ENCODE measurements at regions not wholly inside any gene's neighbourhood (a gene's known extent, or its start where the extent isn't known, plus 50 kb on each side); places are given as distances from the start of the nearest gene placed in this dataset.

DNA sequence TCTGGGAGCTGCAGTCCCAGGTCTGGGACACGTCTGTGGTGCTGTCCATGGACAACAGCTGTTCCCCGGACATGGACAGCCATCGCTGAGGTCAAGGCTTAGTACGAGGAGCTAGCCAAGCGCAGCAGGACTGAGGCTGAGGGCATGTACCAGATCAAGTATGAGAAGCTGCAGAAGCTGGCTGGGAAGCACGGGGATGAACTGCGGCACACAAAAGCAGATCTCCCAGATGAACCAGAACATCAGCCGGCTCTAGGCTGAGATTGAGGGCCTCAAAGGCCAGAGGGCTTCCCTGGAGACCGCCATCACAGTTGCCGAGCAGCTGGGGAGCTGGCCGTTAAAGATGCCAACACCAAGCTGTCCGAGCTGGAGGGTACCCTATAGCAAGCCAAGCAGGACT is 375.3 kb downstream of the SEC23A start:
- no peak for ATAC-seq
- TF ChIP-seq, protein P1, sequence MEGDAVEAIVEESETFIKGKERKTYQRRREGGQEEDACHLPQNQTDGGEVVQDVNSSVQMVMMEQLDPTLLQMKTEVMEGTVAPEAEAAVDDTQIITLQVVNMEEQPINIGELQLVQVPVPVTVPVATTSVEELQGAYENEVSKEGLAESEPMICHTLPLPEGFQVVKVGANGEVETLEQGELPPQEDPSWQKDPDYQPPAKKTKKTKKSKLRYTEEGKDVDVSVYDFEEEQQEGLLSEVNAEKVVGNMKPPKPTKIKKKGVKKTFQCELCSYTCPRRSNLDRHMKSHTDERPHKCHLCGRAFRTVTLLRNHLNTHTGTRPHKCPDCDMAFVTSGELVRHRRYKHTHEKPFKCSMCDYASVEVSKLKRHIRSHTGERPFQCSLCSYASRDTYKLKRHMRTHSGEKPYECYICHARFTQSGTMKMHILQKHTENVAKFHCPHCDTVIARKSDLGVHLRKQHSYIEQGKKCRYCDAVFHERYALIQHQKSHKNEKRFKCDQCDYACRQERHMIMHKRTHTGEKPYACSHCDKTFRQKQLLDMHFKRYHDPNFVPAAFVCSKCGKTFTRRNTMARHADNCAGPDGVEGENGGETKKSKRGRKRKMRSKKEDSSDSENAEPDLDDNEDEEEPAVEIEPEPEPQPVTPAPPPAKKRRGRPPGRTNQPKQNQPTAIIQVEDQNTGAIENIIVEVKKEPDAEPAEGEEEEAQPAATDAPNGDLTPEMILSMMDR (IDR thresholded peaks at IDR 0.05), result no peak
- intact Hi-C loops (cut with DNase I), result loop anchor here in 1 of 2 donors (10.0 kb wide), 1 partner anchor 287 kb away; no protein-coding TSS in a partner anchor
- Histone ChIP-seq H3K9me3 (no peaks in the 10 kb centered on the region), H3K4me3 (no peak overlapping the region), H3K36me3 (no peaks in the 10 kb centered on the region), H3K27me3 (no peaks in the 10 kb centered on the region), H3K27ac (no peak overlapping the region), H3K4me1 (no peaks in the 10 kb centered on the region)
- DNase-seq, result peak in 1 of 4 donors; percentile 43

DNA sequence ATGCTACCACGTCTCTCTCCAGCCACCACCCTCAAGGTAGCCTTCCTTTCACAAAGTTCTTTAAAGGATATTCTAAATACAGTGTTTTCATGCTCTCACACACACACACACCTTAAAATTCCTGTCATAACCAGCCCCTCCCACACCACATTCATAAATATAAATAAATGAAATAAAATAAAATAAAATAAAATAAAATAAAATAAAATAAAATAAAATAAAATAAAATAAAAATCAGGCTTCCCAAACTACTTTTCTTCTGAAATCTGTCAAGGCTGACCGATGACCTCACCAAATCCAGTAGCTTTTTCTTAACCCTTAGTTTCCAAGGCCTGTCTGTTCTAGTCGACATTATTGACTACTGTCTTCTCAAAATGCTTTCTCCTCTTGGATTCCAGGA is 378.4 kb downstream of the SEC23A start:
- intact Hi-C loops (cut with DNase I), result loop anchor here in 1 of 2 donors (10.0 kb wide), 1 partner anchor 290 kb away; no protein-coding TSS in a partner anchor
- no peak for DNase-seq

DNA sequence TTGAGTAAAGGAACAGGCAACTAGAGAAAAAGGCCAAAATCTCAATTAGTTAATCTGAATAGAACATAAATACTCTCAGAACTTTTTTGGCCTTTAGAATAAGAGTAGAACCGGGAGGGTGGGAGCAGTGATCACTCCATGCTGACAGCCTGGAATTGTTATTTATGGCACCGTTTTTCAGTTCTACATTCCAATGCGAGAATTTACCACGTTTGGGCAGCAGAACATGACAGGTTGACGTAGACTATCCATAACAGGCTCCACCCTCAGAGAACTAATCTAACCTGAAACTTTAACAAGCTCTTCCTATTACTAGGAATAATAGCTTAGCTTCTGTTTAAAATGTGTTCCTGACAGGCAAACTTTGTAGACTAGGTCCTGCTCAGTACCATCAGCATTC is 379.1 kb downstream of the SEC23A start:
- no peaks in the 10 kb centered on the region for H3K4me1 ChIP-seq
- intact Hi-C loops (cut with DNase I), result loop anchor here in 1 of 2 donors (10.0 kb wide), 1 partner anchor 291 kb away; no protein-coding TSS in a partner anchor
- H3K27ac ChIP-seq, result no peak overlapping the region
- no peaks in the 10 kb centered on the region for H3K36me3 ChIP-seq
- H3K4me3 ChIP-seq, result no peak overlapping the region
- no peak for DNase-seq
- TF ChIP-seq, protein P1 (IDR thresholded peaks at IDR 0.05), result no peak
- ATAC-seq, result no peak
- no peaks in the 10 kb centered on the region for H3K27me3 ChIP-seq
- no peaks in the 10 kb centered on the region for H3K9me3 ChIP-seq

More for the DNA sequence above, 378.4 kb downstream of the SEC23A start:
- ATAC-seq, result no peak
- Histone ChIP-seq H3K4me1 (no peaks in the 10 kb centered on the region), H3K9me3 (no peaks in the 10 kb centered on the region), H3K4me3 (no peak overlapping the region), H3K27ac (no peak overlapping the region), H3K36me3 (no peaks in the 10 kb centered on the region), H3K27me3 (no peaks in the 10 kb centered on the region)
- TF ChIP-seq, protein P1 (IDR thresholded peaks at IDR 0.05), result no peak

DNA sequence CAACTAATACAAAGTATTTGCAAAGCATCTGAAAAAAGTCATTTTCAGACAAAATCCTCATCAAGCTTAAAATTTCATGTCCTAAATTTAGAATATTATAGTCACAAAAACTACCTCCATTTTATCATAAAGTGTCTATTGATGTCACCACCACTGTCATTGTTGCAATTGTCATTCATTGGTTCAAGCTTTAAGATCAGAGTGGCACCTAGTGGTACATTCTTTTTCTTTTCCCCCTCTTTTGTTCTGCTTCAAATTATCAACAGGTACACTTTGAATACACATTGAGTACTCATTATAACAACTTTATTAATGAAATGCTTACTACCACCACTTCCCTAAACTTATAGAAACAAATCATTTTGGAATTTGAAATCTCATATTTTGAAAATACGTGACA is 379.8 kb downstream of the SEC23A start:
- TF ChIP-seq, protein P1 (IDR thresholded peaks at IDR 0.05), result no peak
- H3K9me3 ChIP-seq, result no peaks in the 10 kb centered on the region
- no peaks in the 10 kb centered on the region for H3K27me3 ChIP-seq
- intact Hi-C loops (cut with DNase I), result loop anchor here in 1 of 2 donors (10.0 kb wide), 1 partner anchor 292 kb away; no protein-coding TSS in a partner anchor
- DNase-seq (no peak), ATAC-seq (no peak)
- H3K4me3 ChIP-seq, result no peak overlapping the region
- H3K36me3 ChIP-seq, result no peaks in the 10 kb centered on the region
- no peak overlapping the region for H3K27ac ChIP-seq
- no peaks in the 10 kb centered on the region for H3K4me1 ChIP-seq

DNA sequence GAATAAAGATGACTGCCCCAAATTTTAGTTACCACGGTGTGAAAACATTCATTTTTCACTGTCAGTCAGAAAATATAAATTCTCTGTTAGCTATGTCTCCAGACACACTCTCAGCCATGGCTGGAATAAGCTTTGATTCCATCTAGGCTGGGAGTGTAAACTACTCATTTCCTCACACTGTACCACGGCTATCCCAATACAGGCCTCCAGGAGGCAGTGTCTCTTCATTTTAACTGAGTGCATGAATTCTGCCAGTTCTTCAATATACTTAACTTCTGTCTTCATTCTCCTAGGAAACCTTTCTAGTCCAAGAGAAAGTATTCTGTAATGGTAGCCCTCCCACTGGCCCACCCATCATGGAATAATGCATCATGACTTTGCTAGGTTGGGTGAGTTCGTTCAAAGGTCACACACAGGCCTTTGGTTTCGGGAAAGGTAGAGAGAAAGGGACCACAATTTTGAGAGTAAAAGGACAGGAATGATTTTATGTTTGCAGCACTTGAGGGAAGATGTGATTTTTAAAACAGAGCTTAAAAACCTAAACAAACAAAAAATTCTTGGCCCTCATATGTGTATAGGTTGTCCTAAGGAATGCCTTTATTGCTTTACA is 381.1 kb downstream of the SEC23A start:
- DNase-seq, result peak in 3 of 4 donors; percentile 41 to 61 (median 44)
- Histone ChIP-seq H3K36me3 (no peaks in the 10 kb centered on the region), H3K9me3 (no peaks in the 10 kb centered on the region), H3K4me1 (no peaks in the 10 kb centered on the region), H3K4me3 (no peak overlapping the region), H3K27me3 (no peaks in the 10 kb centered on the region), H3K27ac (no peak overlapping the region)
- TF ChIP-seq, protein P1 (IDR thresholded peaks at IDR 0.05), result peak; percentile 54 to 80
- peak; percentile 98 for ATAC-seq
- intact Hi-C loops (cut with DNase I), result loop anchor here in 1 of 2 donors (10.0 kb wide), 1 partner anchor 293 kb away; no protein-coding TSS in a partner anchor

Measured in left lung (tissue), 4 donors.